ENCODE measurements at regions not wholly inside any gene's neighbourhood (a gene's known extent, or its start where the extent isn't known, plus 50 kb on each side); places are given as distances from the start of the nearest gene placed in this dataset.

DNA sequence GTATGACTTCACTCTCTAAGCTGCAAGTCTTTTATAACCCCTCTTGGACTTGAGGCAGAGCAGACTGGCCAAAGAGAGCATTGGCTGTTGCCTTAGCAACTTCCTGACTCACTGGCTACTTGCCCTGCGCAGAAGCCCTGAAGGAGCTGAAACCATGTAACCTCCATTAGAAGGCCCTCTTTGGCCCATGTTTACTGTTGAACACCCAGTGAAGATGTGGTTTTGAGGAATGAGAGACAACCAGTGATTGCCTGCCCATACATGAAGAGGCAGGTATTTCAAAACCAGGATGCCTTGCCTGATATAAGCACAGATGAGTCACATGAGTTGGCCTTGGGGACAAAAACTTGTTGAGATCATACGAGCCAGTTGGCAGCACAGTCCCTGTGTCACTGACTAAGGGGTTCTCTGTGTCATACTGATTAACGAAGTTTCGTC, 182.5 kb downstream of the EDN1 start:
- no CpG with 5 or more reads among the region's 4 CpGs for WGBS, 2 donors (ENCODE audit: extremely low coverage in 2 of 2, insufficient read length in 2 of 2, insufficient replicate concordance in 1 of 2)
- Histone ChIP-seq H2AFZ (ENCODE audit: low read length) (no peak overlapping the region), H3K27me3 (ENCODE audit: control insufficient read depth in 3 of 3, insufficient read depth in 3 of 3, low read depth in 1 of 3, low read length in 3 of 3) (no peaks in the 10 kb centered on the region), H2AK5ac (ENCODE audit: low read depth, low read length) (no peak overlapping the region), H3K4me2 (ENCODE audit: insufficient read depth, low read length, poor library complexity, severe bottlenecking) (no peak overlapping the region), H3K18ac (ENCODE audit: low read length) (no peak overlapping the region), H2BK5ac (ENCODE audit: low read length) (no peak overlapping the region), H3K9me3 (replicated peaks in 1 of 2; ENCODE audit: control insufficient read depth in 2 of 2, insufficient read depth in 1 of 2, low read depth in 1 of 2, low read length in 2 of 2) (no peaks in the 10 kb centered on the region), H4K8ac (ENCODE audit: low read depth, low read length) (no peak overlapping the region), H2BK12ac (ENCODE audit: low read length) (no peak overlapping the region), H3K9ac (ENCODE audit: low read depth, low read length, poor library complexity) (no peak overlapping the region), H3K27ac (replicated peaks; ENCODE audit: low read length) (no peak overlapping the region), H3K4me3 (ENCODE audit: low read length in 2 of 2) (no peak overlapping the region), H3K23ac (ENCODE audit: low read depth, low read length, poor library complexity) (no peak overlapping the region), H3K4ac (ENCODE audit: low read length) (no peak overlapping the region), H3K79me1 (ENCODE audit: low read depth, low read length) (no peaks in the 10 kb centered on the region), H4K91ac (ENCODE audit: low read depth, low read length, poor library complexity) (no peak overlapping the region), H2BK120ac (ENCODE audit: low read depth, low read length) (no peak overlapping the region), H2BK15ac (ENCODE audit: low read length) (no peak overlapping the region), H3K4me1 (ENCODE audit: control insufficient read depth in 2 of 2, insufficient read depth in 1 of 2, low read depth in 1 of 2, low read length in 2 of 2) (peaks cover 0 to 7% of the 10 kb centered on the region in 2 donors), H3K14ac (ENCODE audit: low read length) (no peak overlapping the region), H3K36me3 (replicated peaks in 1 of 2; ENCODE audit: control insufficient read depth in 2 of 2, insufficient read depth in 2 of 2, low read length in 2 of 2) (no peaks in the 10 kb centered on the region)
- no peak for DNase-seq (ENCODE audit: low spot score)

DNA sequence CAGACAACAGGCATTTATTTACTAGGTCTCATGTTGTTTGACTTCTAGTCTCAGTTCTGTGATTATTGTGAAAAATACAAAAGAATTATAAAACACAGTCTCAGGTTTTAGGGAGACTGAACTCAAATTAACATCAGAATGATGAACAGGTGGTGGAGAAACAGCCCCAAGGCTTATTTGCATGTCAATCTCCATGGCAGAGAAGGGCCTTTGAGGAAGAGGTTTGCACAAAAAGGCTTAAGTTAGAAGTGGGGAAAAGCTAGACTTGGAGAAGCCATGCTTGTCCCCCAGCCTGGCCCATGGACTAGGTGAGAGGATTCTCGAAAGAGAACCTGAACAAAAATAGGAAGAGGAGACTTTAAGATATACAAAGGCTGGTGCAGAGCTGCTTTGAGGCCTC, 183.3 kb downstream of the EDN1 start:
- H2BK12ac ChIP-seq (ENCODE audit: low read length) = no peak overlapping the region
- no peak overlapping the region for H3K23ac ChIP-seq (ENCODE audit: low read depth, low read length, poor library complexity)
- no peak overlapping the region for H2BK15ac ChIP-seq (ENCODE audit: low read length)
- H3K4me2 ChIP-seq (ENCODE audit: insufficient read depth, low read length, poor library complexity, severe bottlenecking) = no peak overlapping the region
- H4K8ac ChIP-seq (ENCODE audit: low read depth, low read length) = no peak overlapping the region
- no peaks in the 10 kb centered on the region for H3K79me1 ChIP-seq (ENCODE audit: low read depth, low read length)
- H3K4me3 ChIP-seq (ENCODE audit: low read length in 2 of 2) = no peak overlapping the region
- no peak overlapping the region for H3K27ac ChIP-seq (replicated peaks; ENCODE audit: low read length)
- no peak overlapping the region for H2AK5ac ChIP-seq (ENCODE audit: low read depth, low read length)
- H2BK120ac ChIP-seq (ENCODE audit: low read depth, low read length) = no peak overlapping the region
- no peaks in the 10 kb centered on the region for H3K36me3 ChIP-seq (replicated peaks in 1 of 2; ENCODE audit: control insufficient read depth in 2 of 2, insufficient read depth in 2 of 2, low read length in 2 of 2)
- peaks cover 0 to 7% of the 10 kb centered on the region in 2 donors for H3K4me1 ChIP-seq (ENCODE audit: control insufficient read depth in 2 of 2, insufficient read depth in 1 of 2, low read depth in 1 of 2, low read length in 2 of 2)
- no peak overlapping the region for H3K14ac ChIP-seq (ENCODE audit: low read length)
- H3K9me3 ChIP-seq (replicated peaks in 1 of 2; ENCODE audit: control insufficient read depth in 2 of 2, insufficient read depth in 1 of 2, low read depth in 1 of 2, low read length in 2 of 2) = no peaks in the 10 kb centered on the region
- no peak overlapping the region for H3K9ac ChIP-seq (ENCODE audit: low read depth, low read length, poor library complexity)
- DNase-seq (ENCODE audit: low spot score) = no peak
- no peaks in the 10 kb centered on the region for H3K27me3 ChIP-seq (ENCODE audit: control insufficient read depth in 3 of 3, insufficient read depth in 3 of 3, low read depth in 1 of 3, low read length in 3 of 3)
- no peak overlapping the region for H2AFZ ChIP-seq (ENCODE audit: low read length)
- H3K18ac ChIP-seq (ENCODE audit: low read length) = no peak overlapping the region
- no peak overlapping the region for H3K4ac ChIP-seq (ENCODE audit: low read length)
- WGBS, 2 donors (ENCODE audit: extremely low coverage in 2 of 2, insufficient read length in 2 of 2, insufficient replicate concordance in 1 of 2) = no CpG with 5 or more reads among the region's 1 CpG
- H4K91ac ChIP-seq (ENCODE audit: low read depth, low read length, poor library complexity) = no peak overlapping the region
- no peak overlapping the region for H2BK5ac ChIP-seq (ENCODE audit: low read length)

DNA sequence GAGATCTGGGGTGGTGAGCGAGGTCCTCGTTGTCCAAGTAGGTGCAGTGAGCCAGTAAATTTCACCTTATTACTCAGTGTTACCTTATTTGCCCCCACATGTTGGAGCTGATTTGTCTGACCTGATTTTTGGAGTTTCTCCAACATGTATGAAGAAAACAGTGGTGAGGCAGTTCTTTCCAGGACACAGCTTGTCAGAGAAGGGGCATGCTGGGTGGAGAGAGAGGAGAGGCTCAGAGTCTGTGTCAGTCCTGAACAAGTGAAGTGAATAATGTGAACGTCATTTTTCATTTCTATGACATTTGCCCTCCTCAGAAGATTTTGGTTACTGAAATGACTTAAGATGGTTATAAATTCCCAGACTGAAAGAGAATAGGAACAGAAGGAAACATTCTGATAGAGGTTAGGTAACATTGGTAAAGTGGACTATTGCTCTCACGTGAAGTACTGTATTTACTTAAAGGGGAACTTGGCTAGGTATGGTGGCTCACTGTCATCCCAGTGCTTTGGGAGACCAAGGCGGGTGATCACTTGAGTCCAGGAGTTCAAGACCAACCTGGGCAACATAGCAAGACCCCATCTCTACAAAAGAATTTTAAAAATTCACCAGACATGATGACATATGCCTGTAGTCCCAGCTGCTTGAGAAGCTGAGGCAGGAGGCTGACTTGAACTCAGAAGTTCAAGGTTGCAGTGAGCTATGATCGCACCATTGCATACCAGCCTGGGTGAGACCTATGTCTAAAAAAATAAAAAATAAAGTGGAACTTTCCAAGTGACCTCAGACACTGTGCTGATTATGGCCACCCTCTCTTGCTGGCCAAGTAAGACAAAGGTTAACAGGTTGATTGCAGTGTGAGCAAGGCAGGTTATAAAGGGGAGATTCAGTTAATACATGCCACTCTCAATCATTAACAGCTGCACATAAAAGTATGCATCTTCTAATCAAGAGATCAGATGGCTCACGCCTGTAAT, 184.3 kb downstream of the EDN1 start:
- Histone ChIP-seq H3K14ac (ENCODE audit: low read length) (no peak overlapping the region), H3K27ac (replicated peaks; ENCODE audit: low read length) (no peak overlapping the region), H3K9ac (ENCODE audit: low read depth, low read length, poor library complexity) (peak overlapping the region; percentile 38), H2BK5ac (ENCODE audit: low read length) (no peak overlapping the region), H2AK5ac (ENCODE audit: low read depth, low read length) (no peak overlapping the region), H3K4ac (ENCODE audit: low read length) (no peak overlapping the region), H3K4me3 (ENCODE audit: low read length in 2 of 2) (no peak overlapping the region), H4K8ac (ENCODE audit: low read depth, low read length) (no peak overlapping the region), H2AFZ (ENCODE audit: low read length) (no peak overlapping the region), H2BK15ac (ENCODE audit: low read length) (no peak overlapping the region), H2BK120ac (ENCODE audit: low read depth, low read length) (no peak overlapping the region), H4K91ac (ENCODE audit: low read depth, low read length, poor library complexity) (no peak overlapping the region), H3K18ac (ENCODE audit: low read length) (peak overlapping the region; percentile 72), H3K4me2 (ENCODE audit: insufficient read depth, low read length, poor library complexity, severe bottlenecking) (no peak overlapping the region), H3K27me3 (ENCODE audit: control insufficient read depth in 3 of 3, insufficient read depth in 3 of 3, low read depth in 1 of 3, low read length in 3 of 3) (no peaks in the 10 kb centered on the region), H3K36me3 (replicated peaks in 1 of 2; ENCODE audit: control insufficient read depth in 2 of 2, insufficient read depth in 2 of 2, low read length in 2 of 2) (no peaks in the 10 kb centered on the region), H3K23ac (ENCODE audit: low read depth, low read length, poor library complexity) (no peak overlapping the region), H2BK12ac (ENCODE audit: low read length) (no peak overlapping the region), H3K4me1 (ENCODE audit: control insufficient read depth in 2 of 2, insufficient read depth in 1 of 2, low read depth in 1 of 2, low read length in 2 of 2) (peaks cover 0 to 7% of the 10 kb centered on the region in 2 donors), H3K9me3 (replicated peaks in 1 of 2; ENCODE audit: control insufficient read depth in 2 of 2, insufficient read depth in 1 of 2, low read depth in 1 of 2, low read length in 2 of 2) (no peaks in the 10 kb centered on the region), H3K79me1 (ENCODE audit: low read depth, low read length) (no peaks in the 10 kb centered on the region)
- no CpG with 5 or more reads among the region's 7 CpGs for WGBS, 2 donors (ENCODE audit: extremely low coverage in 2 of 2, insufficient read length in 2 of 2, insufficient replicate concordance in 1 of 2)
- DNase-seq (ENCODE audit: low spot score) = no peak

DNA sequence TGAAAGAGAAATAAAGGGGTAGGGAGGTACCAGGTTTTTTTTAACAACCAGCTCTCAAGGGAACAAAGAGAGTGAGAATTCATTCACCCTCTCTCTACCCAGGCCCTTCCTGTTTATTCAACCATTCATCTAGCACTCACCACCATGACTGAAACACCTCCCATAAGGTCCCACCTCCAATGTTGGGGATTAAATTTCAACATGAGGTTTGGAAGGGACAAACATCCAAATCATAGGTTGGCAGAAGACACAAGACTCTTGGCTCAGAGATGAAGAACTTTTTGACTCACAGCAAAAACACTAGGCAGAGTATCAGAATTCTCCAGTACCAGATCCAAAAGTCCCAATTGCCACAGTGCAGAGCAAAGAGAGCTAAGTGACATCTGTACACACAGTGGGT, 186.3 kb downstream of the EDN1 start:
- Histone ChIP-seq H3K36me3 (replicated peaks in 1 of 2; ENCODE audit: control insufficient read depth in 2 of 2, insufficient read depth in 2 of 2, low read length in 2 of 2) (no peaks in the 10 kb centered on the region), H3K9me3 (replicated peaks in 1 of 2; ENCODE audit: control insufficient read depth in 2 of 2, insufficient read depth in 1 of 2, low read depth in 1 of 2, low read length in 2 of 2) (no peaks in the 10 kb centered on the region), H3K14ac (ENCODE audit: low read length) (no peak overlapping the region), H2BK12ac (ENCODE audit: low read length) (no peak overlapping the region), H3K79me1 (ENCODE audit: low read depth, low read length) (no peaks in the 10 kb centered on the region), H2AK5ac (ENCODE audit: low read depth, low read length) (no peak overlapping the region), H3K9ac (ENCODE audit: low read depth, low read length, poor library complexity) (no peak overlapping the region), H3K23ac (ENCODE audit: low read depth, low read length, poor library complexity) (no peak overlapping the region), H3K27ac (replicated peaks; ENCODE audit: low read length) (no peak overlapping the region), H3K4ac (ENCODE audit: low read length) (no peak overlapping the region), H2AFZ (ENCODE audit: low read length) (no peak overlapping the region), H3K27me3 (ENCODE audit: control insufficient read depth in 3 of 3, insufficient read depth in 3 of 3, low read depth in 1 of 3, low read length in 3 of 3) (no peaks in the 10 kb centered on the region), H3K4me1 (ENCODE audit: control insufficient read depth in 2 of 2, insufficient read depth in 1 of 2, low read depth in 1 of 2, low read length in 2 of 2) (peaks cover 0 to 3% of the 10 kb centered on the region in 2 donors), H4K91ac (ENCODE audit: low read depth, low read length, poor library complexity) (no peak overlapping the region), H2BK5ac (ENCODE audit: low read length) (no peak overlapping the region), H3K4me2 (ENCODE audit: insufficient read depth, low read length, poor library complexity, severe bottlenecking) (no peak overlapping the region), H4K8ac (ENCODE audit: low read depth, low read length) (no peak overlapping the region), H3K18ac (ENCODE audit: low read length) (no peak overlapping the region), H2BK15ac (ENCODE audit: low read length) (no peak overlapping the region), H3K4me3 (ENCODE audit: low read length in 2 of 2) (no peak overlapping the region), H2BK120ac (ENCODE audit: low read depth, low read length) (no peak overlapping the region)
- DNase-seq (ENCODE audit: low spot score) = no peak
